HG02763 (cell line): ENCODE measurements at regions not wholly inside any gene's neighbourhood (a gene's known extent, or its start where the extent isn't known, plus 50 kb on each side); places are given as distances from the start of the nearest gene placed in this dataset.

ENCODE experiments used
- ATAC-seq: cut with Tn5 transposase; IDR thresholded peaks from one replicate; pipeline ENCODE4 v1.9.1; 2021; ENCODE audit warnings: mild to moderate bottlenecking, moderate library complexity; ENCODE audit not compliant: unreplicated experiment

GRCh38 chr2:235287375-235287733 is 206.5 kb upstream of the AGAP1 start:
- no peak for ATAC-seq

- ATAC-seq = no peak
Observed at GRCh38 chr2:235291461-235291860, 202.4 kb upstream of the AGAP1 start.

GRCh38 chr2:235293061-235293460 is 200.8 kb upstream of the AGAP1 start:
- ATAC-seq = no peak

- ATAC-seq = no peak
Observed at GRCh38 chr2:235295831-235296230, 198.0 kb upstream of the AGAP1 start.

- no peak for ATAC-seq
Observed at GRCh38 chr2:235300368-235301201, 193.3 kb upstream of the AGAP1 start.

- ATAC-seq = no peak
Observed at GRCh38 chr2:235301202-235302076, 192.4 kb upstream of the AGAP1 start.

GRCh38 chr2:235302263-235302662 is 191.6 kb upstream of the AGAP1 start:
- ATAC-seq = no peak

GRCh38 chr2:235303499-235304291 is 190.1 kb upstream of the AGAP1 start:
- no peak for ATAC-seq

GRCh38 chr2:235305678-235306077 is 188.2 kb upstream of the AGAP1 start:
- ATAC-seq = no peak

- ATAC-seq = no peak
Observed at GRCh38 chr2:235311044-235311443, 182.8 kb upstream of the AGAP1 start.

GRCh38 chr2:235312571-235312970 is 181.3 kb upstream of the AGAP1 start:
- no peak for ATAC-seq

- no peak for ATAC-seq
Observed at GRCh38 chr2:235314371-235314930, 179.4 kb upstream of the AGAP1 start.

- no peak for ATAC-seq
Observed at GRCh38 chr2:235319095-235319494, 174.7 kb upstream of the AGAP1 start.

- ATAC-seq = no peak
Observed at GRCh38 chr2:235320326-235320725, 173.5 kb upstream of the AGAP1 start.

GRCh38 chr2:235324324-235324723 is 169.5 kb upstream of the AGAP1 start:
- no peak for ATAC-seq

GRCh38 chr2:235325151-235325550 is 168.7 kb upstream of the AGAP1 start:
- no peak for ATAC-seq

GRCh38 chr2:235328991-235329390 is 164.9 kb upstream of the AGAP1 start:
- ATAC-seq = no peak

- no peak for ATAC-seq
Observed at GRCh38 chr2:235330775-235331451, 162.9 kb upstream of the AGAP1 start.

- ATAC-seq = no peak
Observed at GRCh38 chr2:235332240-235332890, 161.5 kb upstream of the AGAP1 start.

GRCh38 chr2:235333076-235333475 is 160.8 kb upstream of the AGAP1 start:
- no peak for ATAC-seq
